Erythroblast (primary cell): ENCODE measurements at regions not wholly inside any gene's neighbourhood (a gene's known extent, or its start where the extent isn't known, plus 50 kb on each side); places are given as distances from the start of the nearest gene placed in this dataset.

Experiments used
- GATA1 ChIP-seq: IDR thresholded peaks from 2 replicates; pipeline ENCODE4 v1.6.1; 2011; ENCODE audit warnings: low read depth, mild to moderate bottlenecking, control low read depth, low read length, moderate library complexity
- POLR2A ChIP-seq: IDR thresholded peaks from 2 replicates; pipeline ENCODE4 v1.6.1; 2011; ENCODE audit warnings: mild to moderate bottlenecking, low read length

DNA sequence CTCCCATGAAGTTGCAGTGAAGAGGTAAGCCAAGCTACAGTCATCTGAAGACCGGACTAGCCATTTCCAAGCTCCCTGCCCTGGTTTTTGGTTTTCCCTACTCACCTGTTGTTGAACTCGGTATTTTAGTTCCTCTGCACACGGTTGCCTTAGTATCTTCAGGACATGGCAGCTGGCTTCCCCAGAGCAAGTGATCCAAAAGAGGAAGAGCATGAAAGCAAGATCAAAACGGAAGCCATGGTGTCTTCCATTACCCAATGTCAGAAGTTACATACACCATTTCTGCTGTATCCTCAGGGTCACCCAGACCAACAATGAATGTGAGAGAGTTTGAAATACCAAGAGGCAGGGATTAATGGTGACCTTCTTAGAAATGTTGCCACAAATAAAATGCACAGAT is 276.6 kb upstream of the CNR1 start:
- TF ChIP-seq POLR2A, result no peak
- no peak for TF ChIP-seq GATA1
